ENCODE measurements at regions not wholly inside any gene's neighbourhood (a gene's known extent, or its start where the extent isn't known, plus 50 kb on each side); places are given as distances from the start of the nearest gene placed in this dataset.

DNA sequence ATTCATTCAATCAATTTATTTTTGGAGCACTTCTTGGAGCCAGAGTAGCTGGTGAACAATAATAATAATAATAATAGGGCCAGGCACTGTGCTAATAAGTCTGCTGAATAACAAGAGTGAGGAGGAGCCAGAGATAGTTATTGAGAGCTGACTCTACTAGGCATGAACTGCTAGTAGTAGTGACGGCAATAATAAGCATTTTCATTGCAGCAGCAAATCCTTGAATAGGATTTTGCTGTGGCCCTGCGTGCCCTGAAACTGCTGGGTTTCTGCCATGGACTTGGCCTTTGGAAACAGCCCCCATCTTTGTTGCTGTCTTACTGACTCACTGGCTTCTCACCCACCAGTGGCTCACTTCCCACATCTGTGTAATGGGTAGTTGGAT, 545.9 kb downstream of the MIAT start:
- Mint-ChIP-seq H3K27me3 (peaks cover 26% of the 10 kb centered on the region), H3K4me3 (ENCODE audit: low read depth) (no peak overlapping the region), H3K4me1 (ENCODE audit: low read depth) (peaks cover 17% of the 10 kb centered on the region), H3K27ac (peak overlapping the region; percentile 93), H3K9me3 (ENCODE audit: low read depth) (no peaks in the 10 kb centered on the region), H3K36me3 (ENCODE audit: insufficient read depth) (no peaks in the 10 kb centered on the region)
- DNase-seq (ENCODE audit: low spot score, unreplicated experiment), result no peak
- no peak for TF ChIP-seq CTCF (IDR thresholded peaks at IDR 0.05; ENCODE audit: unreplicated experiment)

- TF ChIP-seq CTCF (IDR thresholded peaks at IDR 0.05; ENCODE audit: unreplicated experiment), result no peak
- Mint-ChIP-seq H3K27me3 (peaks cover 26% of the 10 kb centered on the region), H3K9me3 (ENCODE audit: low read depth) (no peaks in the 10 kb centered on the region), H3K36me3 (ENCODE audit: insufficient read depth) (no peaks in the 10 kb centered on the region), H3K4me1 (ENCODE audit: low read depth) (peaks cover 17% of the 10 kb centered on the region), H3K4me3 (ENCODE audit: low read depth) (no peak overlapping the region), H3K27ac (no peak overlapping the region)
- DNase-seq (ENCODE audit: low spot score, unreplicated experiment), result no peak
Observed at GRCh38 chr22:27204280-27204679, 546.9 kb downstream of the MIAT start.

DNA sequence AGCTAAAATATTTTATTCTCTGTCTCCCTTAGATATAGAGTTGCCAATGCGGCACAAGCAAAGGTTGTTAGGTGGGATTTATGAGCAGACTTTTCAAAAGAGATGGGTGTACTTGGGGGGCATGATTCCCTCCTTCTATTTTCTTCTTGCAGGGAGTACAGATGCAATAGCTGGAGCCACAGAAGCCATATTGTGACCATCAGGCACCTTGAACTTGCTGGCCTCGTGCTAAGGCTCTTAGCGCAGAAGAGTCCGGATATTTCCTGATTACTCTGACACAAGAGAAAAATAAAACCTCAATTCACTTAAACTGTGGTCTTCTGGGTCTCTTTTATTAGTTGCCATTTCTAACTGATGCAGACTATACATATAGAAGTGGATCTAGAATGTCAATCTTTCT, 547.4 kb downstream of the MIAT start:
- H3K9me3 Mint-ChIP-seq (ENCODE audit: low read depth), result no peaks in the 10 kb centered on the region
- no peaks in the 10 kb centered on the region for H3K36me3 Mint-ChIP-seq (ENCODE audit: insufficient read depth)
- peaks cover 17% of the 10 kb centered on the region for H3K4me1 Mint-ChIP-seq (ENCODE audit: low read depth)
- no peak overlapping the region for H3K27ac Mint-ChIP-seq
- no peak for DNase-seq (ENCODE audit: low spot score, unreplicated experiment)
- H3K4me3 Mint-ChIP-seq (ENCODE audit: low read depth), result no peak overlapping the region
- no peak for TF ChIP-seq CTCF (IDR thresholded peaks at IDR 0.05; ENCODE audit: unreplicated experiment)
- H3K27me3 Mint-ChIP-seq, result peaks cover 24% of the 10 kb centered on the region

DNA sequence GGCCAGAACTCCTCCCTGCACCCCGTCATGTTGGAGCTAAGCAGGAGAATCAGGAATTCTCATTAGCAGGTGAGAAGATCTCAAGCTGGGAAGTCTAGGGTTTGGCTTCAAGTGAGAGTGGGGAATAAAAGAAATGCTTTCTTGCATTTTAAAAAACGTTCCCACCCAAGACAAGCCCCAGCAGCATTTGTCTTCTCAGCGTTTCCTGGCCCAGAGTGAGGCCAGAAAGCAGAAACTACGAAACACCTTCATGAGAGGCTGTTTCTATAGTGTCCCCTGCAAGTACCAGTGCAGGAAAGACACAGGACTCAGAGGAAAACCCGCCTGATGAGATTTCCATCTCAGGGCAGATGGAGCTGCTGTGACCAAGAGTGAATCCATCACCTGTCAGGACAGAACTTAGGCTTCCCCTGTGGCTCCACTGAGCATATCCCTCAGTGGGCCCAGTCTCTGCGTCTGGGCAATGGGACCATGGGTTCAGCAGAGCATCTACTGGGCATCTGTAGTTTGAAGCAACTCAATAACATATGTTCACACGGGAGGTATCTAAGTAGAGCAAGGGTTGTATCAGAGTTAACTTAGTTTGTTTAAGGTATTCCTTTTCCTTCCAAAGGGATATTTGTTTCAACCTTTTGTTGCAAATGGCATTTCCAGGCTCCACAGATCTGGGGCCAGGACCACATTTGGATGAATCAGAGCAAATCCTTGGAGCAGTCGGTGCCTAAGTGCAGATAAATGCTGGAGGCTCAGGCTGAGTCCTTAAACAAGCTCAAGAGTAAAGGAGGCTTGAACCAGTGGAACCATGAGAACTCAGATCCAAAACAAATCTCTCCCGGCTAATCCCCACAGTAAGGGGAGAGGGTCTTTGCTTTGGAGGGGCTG, 548.3 kb downstream of the MIAT start:
- no peak overlapping the region for H3K4me3 Mint-ChIP-seq (ENCODE audit: low read depth)
- peaks cover 28% of the 10 kb centered on the region for H3K27me3 Mint-ChIP-seq
- H3K27ac Mint-ChIP-seq, result no peak overlapping the region

More for the DNA sequence above, 548.3 kb downstream of the MIAT start:
- Mint-ChIP-seq H3K4me1 (ENCODE audit: low read depth) (peaks cover 17% of the 10 kb centered on the region), H3K9me3 (ENCODE audit: low read depth) (no peaks in the 10 kb centered on the region), H3K36me3 (ENCODE audit: insufficient read depth) (no peaks in the 10 kb centered on the region)
- no peak for DNase-seq (ENCODE audit: low spot score, unreplicated experiment)
- no peak for TF ChIP-seq CTCF (IDR thresholded peaks at IDR 0.05; ENCODE audit: unreplicated experiment)

All from progenitor cell of endocrine pancreas (in vitro differentiated cells).